Trophoblast cell (in vitro differentiated cells and primary cell): ENCODE measurements at regions not wholly inside any gene's neighbourhood (a gene's known extent, or its start where the extent isn't known, plus 50 kb on each side); places are given as distances from the start of the nearest gene placed in this dataset.

Experiments
- DNase-seq, 2 donors: peaks; one replicate each; pipeline ENCODE4 v3.0.0-alpha.2; 2016
- H2AFZ ChIP-seq: 2 replicates; pipeline ENCODE4 v1.6.1; 2013; ENCODE audit warnings: low read length, moderate library complexity, mild to moderate bottlenecking; ENCODE audit not compliant: insufficient read depth, poor library complexity
- H2AK5ac ChIP-seq: 2 replicates; pipeline ENCODE4 v1.6.1; 2013; ENCODE audit warnings: mild to moderate bottlenecking, low read length
- H2BK120ac ChIP-seq: 2 replicates; pipeline ENCODE4 v1.6.1; 2013; ENCODE audit warnings: low read length, mild to moderate bottlenecking, moderate library complexity; ENCODE audit not compliant: insufficient read depth, poor library complexity
- H2BK12ac ChIP-seq: 2 replicates; pipeline ENCODE4 v1.6.1; 2013; ENCODE audit warnings: mild to moderate bottlenecking, low read length, moderate library complexity
- H2BK5ac ChIP-seq: 2 replicates; pipeline ENCODE4 v1.6.1; 2013; ENCODE audit warnings: low read length, low read depth, moderate library complexity, mild to moderate bottlenecking; ENCODE audit not compliant: poor library complexity
- H3K14ac ChIP-seq: 2 replicates; pipeline ENCODE4 v1.6.1; 2013; ENCODE audit warnings: mild to moderate bottlenecking, low read length
- H3K18ac ChIP-seq: 2 replicates; pipeline ENCODE4 v1.6.1; 2013; ENCODE audit warnings: mild to moderate bottlenecking, low read length
- H3K23ac ChIP-seq: 2 replicates; pipeline ENCODE4 v1.6.1; 2013; ENCODE audit warnings: low read length
- H3K27ac ChIP-seq: 2 replicates; pipeline ENCODE4 v1.5.1; 2013; ENCODE audit warnings: low read depth, mild to moderate bottlenecking, inconsistent platforms, low read length, moderate library complexity
- H3K27me3 ChIP-seq: 2 replicates; pipeline ENCODE4 v1.6.1; 2013; ENCODE audit warnings: inconsistent platforms, mild to moderate bottlenecking, low read length, moderate library complexity; ENCODE audit not compliant: insufficient read depth
- H3K36me3 ChIP-seq, 2 experiments: 1 replicate in 1 of 2; 2 replicates in 1 of 2; pipeline ENCODE4 v1.6.1; 2013; ENCODE audit warnings: low read length in 2 of 2, mild to moderate bottlenecking in 2 of 2, moderate library complexity in 1 of 2; ENCODE audit not compliant: insufficient read depth in 2 of 2, control insufficient read depth in 1 of 2
- H3K4ac ChIP-seq: 2 replicates; pipeline ENCODE4 v1.6.1; 2013; ENCODE audit warnings: low read depth, mild to moderate bottlenecking, low read length, moderate library complexity
- H3K4me1 ChIP-seq, 2 experiments: 1 replicate in 1 of 2; 2 replicates in 1 of 2; pipeline ENCODE4 v1.6.1; 2013; ENCODE audit warnings: low read length in 2 of 2, mild to moderate bottlenecking in 2 of 2, moderate library complexity in 1 of 2; ENCODE audit not compliant: insufficient read depth in 2 of 2, control insufficient read depth in 1 of 2
- H3K4me2 ChIP-seq: 2 replicates; pipeline ENCODE4 v1.6.1; 2013; ENCODE audit warnings: inconsistent platforms, mild to moderate bottlenecking, low read length, moderate library complexity
- H3K4me3 ChIP-seq: 2 replicates; pipeline ENCODE4 v1.5.1; 2013; ENCODE audit warnings: mild to moderate bottlenecking, low read depth, low read length, inconsistent platforms
- H3K79me1 ChIP-seq: one replicate; pipeline ENCODE4 v1.6.1; 2013; ENCODE audit warnings: low read length
- H3K79me2 ChIP-seq: 2 replicates; pipeline ENCODE4 v1.6.1; 2013; ENCODE audit warnings: low read length, mild to moderate bottlenecking; ENCODE audit not compliant: control insufficient read depth, insufficient read depth, poor library complexity
- H3K9ac ChIP-seq: 2 replicates; pipeline ENCODE4 v1.6.1; 2013; ENCODE audit warnings: mild to moderate bottlenecking, low read length
- H3K9me3 ChIP-seq: 2 replicates; pipeline ENCODE4 v1.6.1; 2013; ENCODE audit warnings: low read depth, mild to moderate bottlenecking, control low read depth, inconsistent platforms, low read length; ENCODE audit not compliant: insufficient read depth
- H4K12ac ChIP-seq: 2 replicates; pipeline ENCODE4 v1.6.1; 2013; ENCODE audit warnings: low read depth, mild to moderate bottlenecking, low read length, moderate library complexity
- H4K8ac ChIP-seq: 2 replicates; pipeline ENCODE4 v1.6.1; 2013; ENCODE audit warnings: low read depth, mild to moderate bottlenecking, low read length, moderate library complexity
- H4K91ac ChIP-seq: one replicate; pipeline ENCODE4 v1.6.1; 2013; ENCODE audit warnings: low read depth, mild to moderate bottlenecking, low read length, moderate library complexity
- WGBS: extraction: QIAGEN DNeasy Blood & Tissue Kit; methylation state at CpG from one replicate; pipeline ENCODE4 v1.1.7; 2013; ENCODE audit warnings: missing lambda C conversion rate; ENCODE audit not compliant: insufficient read length, insufficient coverage; ENCODE audit errors: extremely low coverage; 5-methylcytosine and 5-hydroxymethylcytosine counted together

- H3K36me3 ChIP-seq, result no peaks in the 10 kb centered on the region
- H3K4me1 ChIP-seq, result no peaks in the 10 kb centered on the region
- no peaks in the 10 kb centered on the region for H3K79me2 ChIP-seq
- no peaks in the 10 kb centered on the region for H3K79me1 ChIP-seq
- H3K4me3 ChIP-seq, result no peak overlapping the region
- no peaks in the 10 kb centered on the region for H3K9me3 ChIP-seq
- H3K14ac ChIP-seq, result no peak overlapping the region
- no peak overlapping the region for H3K18ac ChIP-seq
- H4K8ac ChIP-seq, result no peak overlapping the region
- no peak overlapping the region for H3K27ac ChIP-seq
- H2BK120ac ChIP-seq, result no peak overlapping the region
- H2AK5ac ChIP-seq, result no peak overlapping the region
- H4K12ac ChIP-seq, result no peak overlapping the region
- no peaks in the 10 kb centered on the region for H3K27me3 ChIP-seq
- H2BK5ac ChIP-seq, result no peak overlapping the region
- DNase-seq, result no peak
- no peak overlapping the region for H3K4me2 ChIP-seq
- no peak overlapping the region for H2AFZ ChIP-seq
- no peak overlapping the region for H3K4ac ChIP-seq
- no CpG with 5 or more reads among the region's 5 CpGs for WGBS
- H3K9ac ChIP-seq, result no peak overlapping the region
- no peak overlapping the region for H2BK12ac ChIP-seq
- no peak overlapping the region for H4K91ac ChIP-seq
- H3K23ac ChIP-seq, result no peak overlapping the region
Observed at GRCh38 chr1:57553666-57554065, 129.8 kb upstream of the DAB1 start.

DNA sequence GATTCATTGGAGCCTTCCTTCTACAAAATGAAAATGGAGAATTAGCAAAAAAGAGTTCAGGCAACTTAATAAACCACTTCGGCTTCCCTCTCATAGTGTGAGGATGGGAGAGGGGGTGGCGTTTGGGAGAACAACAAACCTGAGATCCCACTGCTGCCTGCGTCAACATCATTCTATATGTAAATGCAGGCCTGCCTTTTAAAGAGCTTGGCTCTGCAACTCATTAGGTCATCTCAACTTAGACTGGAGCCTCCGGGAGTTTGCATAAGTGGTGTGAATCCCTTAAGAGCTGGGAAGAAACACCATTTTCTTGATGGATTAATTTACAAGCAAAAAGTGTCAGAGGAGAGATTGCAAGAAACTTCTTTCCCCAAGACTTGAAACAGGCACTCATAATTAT, 127.6 kb upstream of the DAB1 start:
- Histone ChIP-seq H3K79me2 (no peaks in the 10 kb centered on the region), H3K4me1 (no peaks in the 10 kb centered on the region), H2AFZ (no peak overlapping the region), H4K12ac (no peak overlapping the region), H3K27ac (no peak overlapping the region), H3K18ac (no peak overlapping the region), H2AK5ac (no peak overlapping the region), H3K9me3 (no peaks in the 10 kb centered on the region), H3K36me3 (no peaks in the 10 kb centered on the region), H2BK120ac (no peak overlapping the region), H2BK5ac (no peak overlapping the region), H3K4me2 (no peak overlapping the region), H3K79me1 (no peaks in the 10 kb centered on the region), H3K23ac (no peak overlapping the region), H4K91ac (no peak overlapping the region), H2BK12ac (no peak overlapping the region), H3K4me3 (no peak overlapping the region), H4K8ac (no peak overlapping the region), H3K14ac (no peak overlapping the region), H3K27me3 (no peaks in the 10 kb centered on the region), H3K4ac (no peak overlapping the region), H3K9ac (no peak overlapping the region)
- no CpG with 5 or more reads among the region's 4 CpGs for WGBS
- DNase-seq, result no peak

DNA sequence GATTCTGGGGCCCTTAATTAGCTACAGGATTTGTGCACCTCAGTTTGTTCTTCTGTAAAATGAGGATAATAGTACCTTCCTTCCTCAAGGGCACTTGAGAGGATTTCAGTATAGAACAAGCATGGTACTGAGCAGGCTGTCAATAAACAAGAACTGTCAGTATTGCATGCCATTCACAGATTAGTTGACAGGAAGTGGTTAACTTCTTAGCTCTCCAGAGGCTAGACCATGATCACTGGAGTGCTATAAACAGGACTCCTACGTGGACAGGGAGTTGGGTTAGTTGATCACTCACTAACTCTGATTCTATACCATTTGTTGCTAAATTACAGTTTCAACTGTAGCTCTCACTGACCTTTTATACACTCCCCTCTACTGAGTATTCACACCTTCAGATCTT, 126.2 kb upstream of the DAB1 start:
- no peaks in the 10 kb centered on the region for H3K79me1 ChIP-seq
- H2BK5ac ChIP-seq, result no peak overlapping the region
- H3K27ac ChIP-seq, result no peak overlapping the region
- no peaks in the 10 kb centered on the region for H3K27me3 ChIP-seq
- H3K36me3 ChIP-seq, result no peaks in the 10 kb centered on the region
- H3K9ac ChIP-seq, result no peak overlapping the region
- no peaks in the 10 kb centered on the region for H3K9me3 ChIP-seq
- H4K91ac ChIP-seq, result no peak overlapping the region
- no peak overlapping the region for H3K23ac ChIP-seq
- no peak overlapping the region for H3K4me2 ChIP-seq
- H4K12ac ChIP-seq, result no peak overlapping the region
- no peak overlapping the region for H2BK120ac ChIP-seq
- H4K8ac ChIP-seq, result no peak overlapping the region
- H2BK12ac ChIP-seq, result no peak overlapping the region
- H3K4me3 ChIP-seq, result no peak overlapping the region
- no peak overlapping the region for H2AFZ ChIP-seq
- no peak overlapping the region for H3K4ac ChIP-seq
- H3K4me1 ChIP-seq, result no peaks in the 10 kb centered on the region
- no CpG with 5 or more reads among the region's 1 CpG for WGBS
- no peak overlapping the region for H3K18ac ChIP-seq
- no peaks in the 10 kb centered on the region for H3K79me2 ChIP-seq
- DNase-seq, result no peak
- no peak overlapping the region for H2AK5ac ChIP-seq
- H3K14ac ChIP-seq, result no peak overlapping the region

DNA sequence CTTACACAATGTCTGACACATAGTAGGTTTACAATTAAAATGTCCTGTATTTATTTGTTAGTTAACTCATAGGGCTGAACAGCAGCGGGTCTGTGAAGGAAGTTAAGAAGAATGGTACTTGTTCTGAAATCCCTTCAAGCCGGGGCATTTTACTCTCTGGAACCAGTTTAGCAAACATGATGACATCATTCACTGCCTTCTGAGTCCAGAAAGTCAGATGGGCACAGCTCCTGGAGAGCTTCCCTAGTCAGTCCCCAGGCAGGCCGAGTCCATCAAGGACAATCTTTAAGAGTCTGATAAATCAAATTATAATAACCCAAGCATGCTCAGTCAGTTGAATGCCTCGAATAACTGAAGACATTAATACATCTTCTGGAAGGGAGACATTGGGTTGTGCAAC, 125.4 kb upstream of the DAB1 start:
- no peak overlapping the region for H4K8ac ChIP-seq
- no peak overlapping the region for H2BK5ac ChIP-seq
- no peak overlapping the region for H3K23ac ChIP-seq
- no peak overlapping the region for H3K4ac ChIP-seq
- H3K14ac ChIP-seq, result no peak overlapping the region
- no CpG with 5 or more reads among the region's 4 CpGs for WGBS
- no peaks in the 10 kb centered on the region for H3K79me2 ChIP-seq
- H2BK12ac ChIP-seq, result no peak overlapping the region
- H4K12ac ChIP-seq, result no peak overlapping the region
- no peak overlapping the region for H3K18ac ChIP-seq
- H3K79me1 ChIP-seq, result no peaks in the 10 kb centered on the region
- H3K9me3 ChIP-seq, result no peaks in the 10 kb centered on the region
- no peak overlapping the region for H3K4me3 ChIP-seq
- no peak overlapping the region for H3K4me2 ChIP-seq
- H4K91ac ChIP-seq, result no peak overlapping the region
- no peak for DNase-seq
- H2AK5ac ChIP-seq, result no peak overlapping the region
- H2AFZ ChIP-seq, result no peak overlapping the region
- H2BK120ac ChIP-seq, result no peak overlapping the region
- H3K36me3 ChIP-seq, result no peaks in the 10 kb centered on the region
- H3K27ac ChIP-seq, result no peak overlapping the region
- H3K4me1 ChIP-seq, result no peaks in the 10 kb centered on the region
- no peak overlapping the region for H3K9ac ChIP-seq
- no peaks in the 10 kb centered on the region for H3K27me3 ChIP-seq
